Astrocyte (in vitro differentiated cells and primary cell): ENCODE measurements at regions not wholly inside any gene's neighbourhood (a gene's known extent, or its start where the extent isn't known, plus 50 kb on each side); places are given as distances from the start of the nearest gene placed in this dataset.

Experiments used
- CTCF ChIP-seq: IDR thresholded peaks from 2 replicates; pipeline ENCODE4 v1.5.1; 2011; ENCODE audit warnings: low read depth, mild to moderate bottlenecking, inconsistent platforms, low read length, moderate library complexity; ENCODE audit not compliant: insufficient read depth
- EZH2 ChIP-seq: IDR thresholded peaks from 2 replicates; pipeline ENCODE4 v1.6.1; 2012; ENCODE audit warnings: mild to moderate bottlenecking, low read length, inconsistent platforms; ENCODE audit not compliant: insufficient read depth

- TF ChIP-seq CTCF: no peak
- no peak for TF ChIP-seq EZH2
Measured at GRCh38 chrY:18650746-18651145, 104.2 kb downstream of the HSFY1 start.
